ENCODE measurements at regions not wholly inside any gene's neighbourhood (a gene's known extent, or its start where the extent isn't known, plus 50 kb on each side); places are given as distances from the start of the nearest gene placed in this dataset.

DNA sequence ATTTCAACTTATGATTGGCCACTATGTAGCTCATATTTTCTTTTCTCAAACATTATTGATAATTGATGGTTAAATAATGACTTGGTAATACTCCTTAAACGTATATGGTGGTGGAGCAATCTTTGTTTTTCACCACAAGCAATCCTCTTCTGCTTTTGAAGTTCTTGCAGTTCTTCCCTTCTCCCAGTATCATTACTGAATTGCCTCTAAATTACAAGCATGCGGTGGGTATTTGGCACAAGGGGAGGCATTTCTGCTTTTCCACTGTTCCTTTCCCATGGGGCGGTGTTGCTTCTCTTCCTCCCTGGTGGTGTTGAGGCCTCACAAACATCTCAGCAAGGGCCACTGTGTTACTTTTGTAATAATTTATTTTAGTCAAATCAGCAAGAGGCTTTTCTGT lies 234.4 kb upstream of the RXFP2 start:
- H3K36me3 ChIP-seq: no peaks in the 10 kb centered on the region
- 82 to 84% methylated on average over 3 of the region's 3 CpGs for WGBS, 2 donors
- H3K4me3 ChIP-seq: no peak overlapping the region
- H3K4me1 ChIP-seq: no peaks in the 10 kb centered on the region
- H3K27me3 ChIP-seq: no peaks in the 10 kb centered on the region
- H3K9me3 ChIP-seq: no peaks in the 10 kb centered on the region
- TF ChIP-seq, protein P1, sequence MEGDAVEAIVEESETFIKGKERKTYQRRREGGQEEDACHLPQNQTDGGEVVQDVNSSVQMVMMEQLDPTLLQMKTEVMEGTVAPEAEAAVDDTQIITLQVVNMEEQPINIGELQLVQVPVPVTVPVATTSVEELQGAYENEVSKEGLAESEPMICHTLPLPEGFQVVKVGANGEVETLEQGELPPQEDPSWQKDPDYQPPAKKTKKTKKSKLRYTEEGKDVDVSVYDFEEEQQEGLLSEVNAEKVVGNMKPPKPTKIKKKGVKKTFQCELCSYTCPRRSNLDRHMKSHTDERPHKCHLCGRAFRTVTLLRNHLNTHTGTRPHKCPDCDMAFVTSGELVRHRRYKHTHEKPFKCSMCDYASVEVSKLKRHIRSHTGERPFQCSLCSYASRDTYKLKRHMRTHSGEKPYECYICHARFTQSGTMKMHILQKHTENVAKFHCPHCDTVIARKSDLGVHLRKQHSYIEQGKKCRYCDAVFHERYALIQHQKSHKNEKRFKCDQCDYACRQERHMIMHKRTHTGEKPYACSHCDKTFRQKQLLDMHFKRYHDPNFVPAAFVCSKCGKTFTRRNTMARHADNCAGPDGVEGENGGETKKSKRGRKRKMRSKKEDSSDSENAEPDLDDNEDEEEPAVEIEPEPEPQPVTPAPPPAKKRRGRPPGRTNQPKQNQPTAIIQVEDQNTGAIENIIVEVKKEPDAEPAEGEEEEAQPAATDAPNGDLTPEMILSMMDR (IDR thresholded peaks at IDR 0.05): no peak
- no peak for TF ChIP-seq POLR2A (IDR thresholded peaks at IDR 0.05)
- no peak overlapping the region for H3K27ac ChIP-seq
- DNase-seq: no peak
- intact Hi-C loops (cut with DNase I): no loop called here

- intact Hi-C loops (cut with DNase I): no loop called here
- Histone ChIP-seq H3K9me3 (no peaks in the 10 kb centered on the region), H3K4me3 (no peak overlapping the region), H3K27me3 (no peaks in the 10 kb centered on the region), H3K4me1 (no peaks in the 10 kb centered on the region), H3K36me3 (no peaks in the 10 kb centered on the region), H3K27ac (no peak overlapping the region)
- no peak for DNase-seq
- TF ChIP-seq, protein P1 (IDR thresholded peaks at IDR 0.05): no peak
- no peak for TF ChIP-seq POLR2A (IDR thresholded peaks at IDR 0.05)
- 41 to 68% methylated on average over 3 of the region's 3 CpGs for WGBS, 2 donors
These were observed 227.0 kb upstream of the RXFP2 start for GRCh38 chr13:31512331-31512730.

DNA sequence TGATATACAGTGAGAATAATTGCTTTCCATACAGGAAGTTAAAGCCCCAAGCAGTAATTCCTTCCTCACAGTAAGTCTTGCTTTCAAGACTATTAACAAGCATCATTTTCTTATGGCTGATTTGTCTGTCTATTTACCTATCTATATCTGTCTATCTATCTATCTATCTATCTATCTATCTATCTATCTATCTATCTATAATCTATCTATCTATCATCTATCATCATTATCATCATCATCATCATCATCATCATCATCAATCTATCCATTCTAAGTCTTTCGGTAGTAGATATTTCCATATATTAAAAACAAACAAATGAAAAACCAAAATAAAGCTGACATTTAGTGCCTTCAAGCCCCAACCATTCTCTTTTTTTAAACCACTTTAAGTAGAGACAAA lies 224.4 kb upstream of the RXFP2 start:
- TF ChIP-seq, protein P1 (IDR thresholded peaks at IDR 0.05): no peak
- TF ChIP-seq POLR2A (IDR thresholded peaks at IDR 0.05): no peak
- intact Hi-C loops (cut with DNase I): no loop called here
- H3K36me3 ChIP-seq: no peaks in the 10 kb centered on the region
- DNase-seq: no peak
- no peak overlapping the region for H3K4me3 ChIP-seq
- no peaks in the 10 kb centered on the region for H3K9me3 ChIP-seq
- no peaks in the 10 kb centered on the region for H3K27me3 ChIP-seq
- WGBS, 2 donors: 78 to 95% methylated on average over 1 of the region's 1 CpG
- H3K4me1 ChIP-seq: no peaks in the 10 kb centered on the region
- H3K27ac ChIP-seq: no peak overlapping the region

GRCh38 chr13:31515427-31515826 lies 223.9 kb upstream of the RXFP2 start:
- WGBS, 2 donors: 56 to 59% methylated on average over 1 of the region's 1 CpG
- intact Hi-C loops (cut with DNase I): no loop called here
- H3K4me1 ChIP-seq: no peaks in the 10 kb centered on the region
- no peaks in the 10 kb centered on the region for H3K27me3 ChIP-seq
- TF ChIP-seq, protein P1 (IDR thresholded peaks at IDR 0.05): no peak
- TF ChIP-seq POLR2A (IDR thresholded peaks at IDR 0.05): no peak
- H3K4me3 ChIP-seq: no peak overlapping the region
- DNase-seq: no peak
- H3K36me3 ChIP-seq: no peaks in the 10 kb centered on the region
- no peaks in the 10 kb centered on the region for H3K9me3 ChIP-seq
- no peak overlapping the region for H3K27ac ChIP-seq

GRCh38 chr13:31517599-31517998 lies 221.7 kb upstream of the RXFP2 start:
- WGBS, 2 donors: 80 to 87% methylated on average over 3 of the region's 3 CpGs
- TF ChIP-seq POLR2A (IDR thresholded peaks at IDR 0.05): no peak
- TF ChIP-seq, protein P1 (IDR thresholded peaks at IDR 0.05): no peak
- no peak for DNase-seq
- Histone ChIP-seq H3K27ac (no peak overlapping the region), H3K27me3 (no peaks in the 10 kb centered on the region), H3K4me3 (no peak overlapping the region), H3K36me3 (no peaks in the 10 kb centered on the region), H3K4me1 (no peaks in the 10 kb centered on the region), H3K9me3 (no peaks in the 10 kb centered on the region)
- intact Hi-C loops (cut with DNase I): no loop called here

Data from esophagus squamous epithelium (tissue), 5 donors.